PC-9 (cell line): ENCODE measurements at regions not wholly inside any gene's neighbourhood (a gene's known extent, or its start where the extent isn't known, plus 50 kb on each side); places are given as distances from the start of the nearest gene placed in this dataset.

Experiments
- BruUV-seq: library from RNA; stranded (reverse); fragments of 400-500 nt; replicated peaks from 2 replicates; lab custom pipeline; 2021; lab: Mats Ljungman, UMichigan
- CTCF ChIA-PET: fragments of 300-600 bp; sonication (Branson Sonifier 250); formaldehyde crosslinking; loops from one replicate; lab custom pipeline; 2022; ENCODE audit warnings: antibody characterized with exemption; lab: Charles Lee
- POLR2A ChIA-PET: fragments of 300-600 bp; sonication (Branson Sonifier 250); formaldehyde crosslinking; loops from one replicate; lab custom pipeline; 2022; ENCODE audit warnings: antibody characterized with exemption; ENCODE audit not compliant: unreplicated experiment; lab: Charles Lee
- DNase-seq, 2 experiments: peaks; one replicate each; pipeline versions ENCODE4 v3.0.0 to v3.0.0-alpha.2; 2015 to 2022; ENCODE audit warnings: mixed read lengths in 1 of 2
- H2AFZ ChIP-seq: fragments of 200-600 bp; sonication (generic); 2 replicates; pipeline ENCODE4 v1.8.1; 2017; ENCODE audit warnings: antibody characterized with exemption
- H3F3A ChIP-seq: fragments of 200-600 bp; sonication (generic); 2 replicates; pipeline ENCODE4 v1.8.1; 2017; ENCODE audit warnings: antibody characterized with exemption, mild to moderate bottlenecking, low read depth; ENCODE audit not compliant: insufficient read depth
- H3K27ac ChIP-seq: fragments of 200-600 bp; sonication (generic); 2 replicates; pipeline ENCODE4 v1.6.1; 2016; ENCODE audit warnings: mixed run types
- H3K27me3 ChIP-seq: fragments of 200-600 bp; sonication (generic); 2 replicates; pipeline ENCODE4 v1.6.1; 2016; ENCODE audit warnings: low read depth, mixed run types; ENCODE audit not compliant: insufficient read depth
- H3K36me3 ChIP-seq: fragments of 200-600 bp; sonication (generic); 2 replicates; pipeline ENCODE4 v1.6.1; 2016; ENCODE audit warnings: low read depth, mixed run types
- H3K4me1 ChIP-seq: fragments of 200-600 bp; sonication (generic); replicated peaks from 2 replicates; pipeline ENCODE4 v1.6.1; 2016; ENCODE audit warnings: mixed run types; ENCODE audit not compliant: insufficient read depth
- H3K4me2 ChIP-seq: fragments of 200-600 bp; sonication (generic); 2 replicates; pipeline ENCODE4 v1.6.1; 2017; ENCODE audit warnings: mixed run types
- H3K4me3 ChIP-seq: fragments of 200-600 bp; sonication (generic); 2 replicates; pipeline ENCODE4 v1.6.1; 2016; ENCODE audit warnings: mixed run types
- H3K79me2 ChIP-seq: fragments of 200-600 bp; sonication (generic); 2 replicates; pipeline ENCODE4 v1.6.1; 2017; ENCODE audit warnings: low read depth, mixed run types
- H3K9me2 ChIP-seq: fragments of 200-600 bp; sonication (generic); 2 replicates; pipeline ENCODE4 v1.8.1; 2017; ENCODE audit warnings: mild to moderate bottlenecking; ENCODE audit not compliant: insufficient read depth
- H3K9me3 ChIP-seq: fragments of 200-600 bp; sonication (generic); 2 replicates; pipeline ENCODE4 v1.8.1; 2016; ENCODE audit warnings: low read depth; ENCODE audit not compliant: insufficient read depth
- H4K20me1 ChIP-seq: fragments of 200-600 bp; sonication (generic); 2 replicates; pipeline ENCODE4 v1.8.1; 2017; ENCODE audit not compliant: insufficient read depth
- CTCF ChIP-seq: fragments of 200-600 bp; sonication (generic); conservative IDR thresholded peaks from 2 replicates; pipeline ENCODE4 v1.6.1; 2017; ENCODE audit warnings: mixed run types, antibody characterized with exemption, mild to moderate bottlenecking, moderate library complexity
- EZH2 ChIP-seq: fragments of 200-600 bp; sonication (generic); IDR thresholded peaks from 2 replicates; pipeline ENCODE4 v1.8.0; 2017; ENCODE audit warnings: antibody characterized with exemption, low read depth
- intact Hi-C: fragments of 100-400 bp; cut with micrococcal nuclease; formaldehyde crosslinking; loops from one replicate; pipeline ENCODE4 v1.10.0; 2022; ENCODE audit not compliant: unreplicated experiment

DNA sequence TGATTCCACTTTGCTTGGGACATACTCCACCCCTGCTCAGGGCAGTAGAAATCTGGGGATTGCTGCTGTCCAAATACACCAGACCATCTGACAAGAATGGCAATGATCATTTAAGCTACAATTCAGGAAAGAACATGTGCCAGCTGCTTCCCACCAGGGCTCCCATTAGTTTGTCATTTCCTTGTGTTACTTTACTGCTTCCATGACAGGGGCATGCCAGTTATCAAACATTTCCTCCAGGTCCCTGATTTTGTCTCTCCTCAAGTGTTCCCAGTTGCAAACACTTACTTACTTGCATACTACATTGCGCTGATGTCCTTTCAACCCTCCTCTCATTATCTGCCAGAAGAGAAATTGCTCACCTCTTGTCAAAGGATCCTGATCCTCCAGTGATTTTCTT, 474.5 kb upstream of the DCC start:
- CTCF ChIA-PET: no interaction called here
- H3K27ac ChIP-seq: no peak overlapping the region
- BruUV-seq: no TSS peak
- no peaks in the 10 kb centered on the region for H3K79me2 ChIP-seq
- H3K27me3 ChIP-seq: no peaks in the 10 kb centered on the region
- no peak overlapping the region for H3K4me3 ChIP-seq
- no peaks in the 10 kb centered on the region for H3K9me2 ChIP-seq
- no peaks in the 10 kb centered on the region for H3K9me3 ChIP-seq
- intact Hi-C loops: no loop called here
- DNase-seq: no peak
- H3K4me1 ChIP-seq: no peaks in the 10 kb centered on the region
- no peaks in the 10 kb centered on the region for H3K36me3 ChIP-seq
- no peaks in the 10 kb centered on the region for H3F3A ChIP-seq
- POLR2A ChIA-PET: no interaction called here
- H2AFZ ChIP-seq: no peak overlapping the region
- H3K4me2 ChIP-seq: no peak overlapping the region
- TF ChIP-seq EZH2 (no peak), CTCF (no peak)
- H4K20me1 ChIP-seq: no peaks in the 10 kb centered on the region

- no peak overlapping the region for H3K4me2 ChIP-seq
- no TSS peak for BruUV-seq
- no peaks in the 10 kb centered on the region for H3K4me1 ChIP-seq
- no peak overlapping the region for H3K4me3 ChIP-seq
- no peaks in the 10 kb centered on the region for H3K9me3 ChIP-seq
- no peaks in the 10 kb centered on the region for H3K9me2 ChIP-seq
- no peaks in the 10 kb centered on the region for H3K36me3 ChIP-seq
- TF ChIP-seq CTCF (no peak), EZH2 (no peak)
- ChIA-PET POLR2A (no interaction called here), CTCF (interaction anchor here (0.6 kb wide), 1 partner anchor 214 kb away, joined by 3 read pairs; no protein-coding TSS in a partner anchor)
- intact Hi-C loops: no loop called here
- DNase-seq: no peak
- H3K79me2 ChIP-seq: no peaks in the 10 kb centered on the region
- no peaks in the 10 kb centered on the region for H3K27me3 ChIP-seq
- H4K20me1 ChIP-seq: no peaks in the 10 kb centered on the region; the same call in 1 of the 2 replicates
- H3F3A ChIP-seq: no peaks in the 10 kb centered on the region
- no peak overlapping the region for H3K27ac ChIP-seq
- no peak overlapping the region for H2AFZ ChIP-seq
Measured at GRCh38 chr18:51867767-51868166, 472.2 kb upstream of the DCC start.

GRCh38 chr18:51878724-51879123, 461.3 kb upstream of the DCC start:
- no peaks in the 10 kb centered on the region for H3K36me3 ChIP-seq
- H3K4me1 ChIP-seq: no peaks in the 10 kb centered on the region
- ChIA-PET CTCF (interaction anchor here (0.6 kb wide), 1 partner anchor 1486 kb away, joined by 5 read pairs; no protein-coding TSS in a partner anchor), POLR2A (no interaction called here)
- no peak for TF ChIP-seq CTCF
- no peak for TF ChIP-seq EZH2
- H3K27me3 ChIP-seq: no peaks in the 10 kb centered on the region
- H3K9me2 ChIP-seq: no peaks in the 10 kb centered on the region
- H2AFZ ChIP-seq: no peak overlapping the region
- no peak overlapping the region for H3K4me2 ChIP-seq
- no peaks in the 10 kb centered on the region for H3K9me3 ChIP-seq
- no peaks in the 10 kb centered on the region for H3K79me2 ChIP-seq
- no peaks in the 10 kb centered on the region for H4K20me1 ChIP-seq
- intact Hi-C loops: no loop called here
- no peak overlapping the region for H3K4me3 ChIP-seq
- BruUV-seq: no TSS peak
- H3K27ac ChIP-seq: no peak overlapping the region
- H3F3A ChIP-seq: no peaks in the 10 kb centered on the region
- DNase-seq: no peak
